Heart right ventricle (tissue), 16 donors: ENCODE measurements at regions not wholly inside any gene's neighbourhood (a gene's known extent, or its start where the extent isn't known, plus 50 kb on each side); places are given as distances from the start of the nearest gene placed in this dataset.

Source experiments
- ATAC-seq, 8 donors: fragments of 200-7000 bp; cut with Tn5 transposase; one replicate each; pipeline ENCODE4 v1.9.1; 2020; ENCODE audit warnings: mild to moderate bottlenecking in 8 of 8, moderate library complexity in 8 of 8, moderate number of reproducible peaks in 1 of 8
- DNase-seq, 2 donors: peaks; one replicate each; pipeline ENCODE4 v3.0.0-alpha.2; 2020
- H3K27ac ChIP-seq, 10 donors: fragments of 200-600 bp; sonication (generic) in 2 of 10; one replicate each; pipeline versions ENCODE4 v1.5.0 to v1.8.0; 2020 to 2022; ENCODE audit warnings: mild to moderate bottlenecking in 3 of 10
- H3K27me3 ChIP-seq, 7 donors: fragments of 200-600 bp; one replicate each; pipeline ENCODE4 v1.8.0; 2021 to 2022; ENCODE audit warnings: mild to moderate bottlenecking in 2 of 7
- H3K36me3 ChIP-seq, 9 donors: fragments of 200-600 bp; sonication (generic) in 1 of 9; one replicate each; pipeline versions ENCODE4 v1.5.0 to v1.8.0; 2020 to 2022; ENCODE audit warnings: mild to moderate bottlenecking in 2 of 9
- H3K4me1 ChIP-seq, 9 donors: fragments of 200-600 bp; sonication (generic) in 1 of 9; one replicate each; pipeline versions ENCODE4 v1.5.0 to v1.8.0; 2020 to 2022; ENCODE audit warnings: mild to moderate bottlenecking in 4 of 9
- H3K4me3 ChIP-seq, 10 donors: fragments of 200-600 bp; sonication (generic) in 2 of 10; one replicate each; pipeline versions ENCODE4 v1.5.0 to v1.8.0; 2020 to 2022; ENCODE audit warnings: mild to moderate bottlenecking in 7 of 10, moderate library complexity in 2 of 10
- H3K9me3 ChIP-seq, 11 donors: fragments of 200-600 bp in 10 of 11; sonication (generic) in 2 of 11; one replicate each; pipeline versions ENCODE4 v1.5.0 to v1.8.0; 2013 to 2022; ENCODE audit warnings: mild to moderate bottlenecking in 2 of 11, control low read depth in 1 of 11, moderate library complexity in 1 of 11
- WGBS, 2 donors: extraction: QIAGEN DNeasy Blood & Tissue Kit; methylation state at CpG; one replicate each; pipeline ENCODE4 v1.1.7; 2013; ENCODE audit warnings: inconsistent platforms in 1 of 2; 5-methylcytosine and 5-hydroxymethylcytosine counted together
- intact Hi-C, 10 donors: fragments of 100-400 bp; cut with DNase I; formaldehyde crosslinking; loops; one replicate each; pipeline versions ENCODE4 v1.11.1 to v1.14.2; 2022
- TF ChIP-seq, protein P1 (sequence below), 9 donors: fragments of 200-600 bp; sonication (generic) in 2 of 9; IDR thresholded peaks; one replicate each; pipeline versions ENCODE4 v1.5.0 to v1.8.0; 2021 to 2022; ENCODE audit warnings: antibody characterized with exemption in 9 of 9, mild to moderate bottlenecking in 5 of 9, moderate library complexity in 1 of 9
- donor health status: Arrhythmogenic right ventricular cardiomyopathy.
- donor health status: ischemic (EF 13 %, LVEDD 7.1; RV severe dilation, severe dysfunction).
- donor health status: healthy with polysubstance abuse.
- donor health status: DM: no; HTN: yes; CAD: no.
- donor health status: DM: no; HTN: no; CAD: no.
- donor health status: ischemic (EF 25% LVEDD 6.9; RV normal size, moderate dysfunction).
- donor health status: ischemic (EF 25% LVEDD 5.7; RV mildly dilated, moderate dysfunction).
- donor health status: healthy.
- donor health status: DM: yes; HTN: yes; CAD: no.
- donor health status: Ischemic cardiomyopathy.
- donor health status: ischemic (EF 35%, LVEDD 5.7; RV mildly dilated, moderate dysfunction).
- donor health status: nonischemic (EF 11% LVEDD 7.7; RV severe dilation, severe dysfunction).
- donor health status: DM: yes; HTN: yes; CAD: no.
- donor health status: PGD.
- donor health status: ischemic (EF 29% LVEDD 5.4; RV normal size, mild dysfunction).
- donor health status: nonischemic (EF 23%, LVEDD 6.1; RV moderate dilation, normal function).

- Histone ChIP-seq H3K36me3 (no peaks in the 10 kb centered on the region), H3K9me3 (no peaks in the 10 kb centered on the region), H3K27me3 (no peaks in the 10 kb centered on the region), H3K4me3 (no peak overlapping the region), H3K27ac (no peak overlapping the region), H3K4me1 (peaks cover 0 to 4% (median 0%) of the 10 kb centered on the region in 9 donors)
- no peak for DNase-seq
- intact Hi-C loops = no loop called here
- TF ChIP-seq, protein P1, sequence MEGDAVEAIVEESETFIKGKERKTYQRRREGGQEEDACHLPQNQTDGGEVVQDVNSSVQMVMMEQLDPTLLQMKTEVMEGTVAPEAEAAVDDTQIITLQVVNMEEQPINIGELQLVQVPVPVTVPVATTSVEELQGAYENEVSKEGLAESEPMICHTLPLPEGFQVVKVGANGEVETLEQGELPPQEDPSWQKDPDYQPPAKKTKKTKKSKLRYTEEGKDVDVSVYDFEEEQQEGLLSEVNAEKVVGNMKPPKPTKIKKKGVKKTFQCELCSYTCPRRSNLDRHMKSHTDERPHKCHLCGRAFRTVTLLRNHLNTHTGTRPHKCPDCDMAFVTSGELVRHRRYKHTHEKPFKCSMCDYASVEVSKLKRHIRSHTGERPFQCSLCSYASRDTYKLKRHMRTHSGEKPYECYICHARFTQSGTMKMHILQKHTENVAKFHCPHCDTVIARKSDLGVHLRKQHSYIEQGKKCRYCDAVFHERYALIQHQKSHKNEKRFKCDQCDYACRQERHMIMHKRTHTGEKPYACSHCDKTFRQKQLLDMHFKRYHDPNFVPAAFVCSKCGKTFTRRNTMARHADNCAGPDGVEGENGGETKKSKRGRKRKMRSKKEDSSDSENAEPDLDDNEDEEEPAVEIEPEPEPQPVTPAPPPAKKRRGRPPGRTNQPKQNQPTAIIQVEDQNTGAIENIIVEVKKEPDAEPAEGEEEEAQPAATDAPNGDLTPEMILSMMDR (IDR thresholded peaks at IDR 0.05) = no peak
- 71 to 72% methylated on average over 4 of the region's 4 CpGs for WGBS, 2 donors
- no peak for ATAC-seq
Measured at GRCh38 chr4:14264437-14264836, 636.9 kb upstream of the BOD1L1 start.

- H3K4me3 ChIP-seq = no peak overlapping the region
- 77 to 81% methylated on average over 5 of the region's 5 CpGs for WGBS, 2 donors
Measured at GRCh38 chr4:14265651-14266050, 638.1 kb upstream of the BOD1L1 start.

GRCh38 chr4:14267373-14268060, 640.0 kb upstream of the BOD1L1 start:
- Histone ChIP-seq H3K27me3 (no peaks in the 10 kb centered on the region), H3K4me1 (peaks cover 0 to 16% (median 0%) of the 10 kb centered on the region in 9 donors), H3K9me3 (no peaks in the 10 kb centered on the region), H3K36me3 (no peaks in the 10 kb centered on the region), H3K4me3 (no peak overlapping the region), H3K27ac (no peak overlapping the region)
- TF ChIP-seq, protein P1 (IDR thresholded peaks at IDR 0.05) = no peak
- WGBS, 2 donors = 81 to 94% methylated on average over 9 of the region's 9 CpGs
- intact Hi-C loops = no loop called here
- no peak for DNase-seq
- ATAC-seq = no peak

More at GRCh38 chr4:14265651-14266050, 638.1 kb upstream of the BOD1L1 start:
- Histone ChIP-seq H3K27me3 (no peaks in the 10 kb centered on the region), H3K36me3 (no peaks in the 10 kb centered on the region), H3K9me3 (no peaks in the 10 kb centered on the region), H3K4me1 (peaks cover 0 to 16% (median 0%) of the 10 kb centered on the region in 9 donors), H3K27ac (no peak overlapping the region)
- intact Hi-C loops = no loop called here
- ATAC-seq = no peak
- DNase-seq = no peak
- TF ChIP-seq, protein P1 (IDR thresholded peaks at IDR 0.05) = no peak

DNA sequence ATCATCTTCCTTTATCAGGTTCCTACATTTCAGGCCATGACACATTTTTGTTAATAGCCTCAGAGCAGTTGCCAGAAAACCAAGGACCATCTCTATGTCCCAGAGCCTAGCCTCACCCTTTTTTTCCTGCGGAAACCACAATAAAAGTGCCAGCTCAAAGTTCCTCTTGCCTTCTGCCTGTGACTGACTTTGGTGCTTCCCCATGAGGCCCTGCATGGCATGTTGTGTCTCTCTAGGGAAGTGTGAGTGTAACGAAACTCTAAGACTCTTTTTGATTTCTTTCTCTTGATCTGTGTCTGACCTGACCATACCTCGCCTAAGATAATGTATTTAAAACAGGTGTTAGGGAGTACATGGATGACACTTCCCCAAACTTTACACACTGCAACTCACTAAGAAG, 642.3 kb upstream of the BOD1L1 start:
- ATAC-seq (peak in 6 of 8 donors; percentile 56 to 71 (median 61)), DNase-seq (peak in 1 of 2 donors; percentile 16)
- Histone ChIP-seq H3K9me3 (no peaks in the 10 kb centered on the region), H3K4me3 (no peak overlapping the region), H3K4me1 (peaks cover 0 to 16% (median 0%) of the 10 kb centered on the region in 9 donors), H3K36me3 (no peaks in the 10 kb centered on the region), H3K27ac (no peak overlapping the region), H3K27me3 (no peaks in the 10 kb centered on the region)
- WGBS, 2 donors = 80 to 84% methylated on average over 3 of the region's 3 CpGs
- TF ChIP-seq, protein P1 (IDR thresholded peaks at IDR 0.05) = no peak
- intact Hi-C loops = no loop called here
